BLaER1 treated with 17β-estradiol and CSF1 and Interleukin-3, amounts not matched to agents 10 nM and 100 nM (cell line): ENCODE measurements at regions not wholly inside any gene's neighbourhood (a gene's known extent, or its start where the extent isn't known, plus 50 kb on each side); places are given as distances from the start of the nearest gene placed in this dataset.

Experiments
- H3K27ac ChIP-seq, 11 experiments: shearing (Covaris generic); formaldehyde crosslinking; 2 replicates each; pipeline ENCODE4 v1.8.1; 2022
- H3K27me3 ChIP-seq, 11 experiments: shearing (Covaris generic); formaldehyde crosslinking; 2 replicates each; pipeline ENCODE4 v1.8.1; 2022
- H3K36me3 ChIP-seq, 11 experiments: shearing (Covaris generic); formaldehyde crosslinking; 2 replicates each; pipeline ENCODE4 v1.8.1; 2022
- H3K4me1 ChIP-seq, 10 experiments: shearing (Covaris generic); formaldehyde crosslinking; 2 replicates each; pipeline ENCODE4 v1.8.1; 2022
- H3K4me2 ChIP-seq, 11 experiments: shearing (Covaris generic); formaldehyde crosslinking; 2 replicates each; pipeline ENCODE4 v1.8.1; 2022
- H3K4me3 ChIP-seq, 10 experiments: shearing (Covaris generic); formaldehyde crosslinking; 2 replicates each; pipeline ENCODE4 v1.8.1; 2022
- H3K9ac ChIP-seq, 11 experiments: shearing (Covaris generic); formaldehyde crosslinking; 2 replicates each; pipeline ENCODE4 v1.8.1; 2022
- H3K9me3 ChIP-seq, 11 experiments: shearing (Covaris generic); formaldehyde crosslinking; replicated peaks in 1 of 11; 2 replicates each; pipeline ENCODE4 v1.8.1; 2022
- H4K20me1 ChIP-seq, 11 experiments: shearing (Covaris generic); formaldehyde crosslinking; 2 replicates each; pipeline ENCODE4 v1.8.1; 2022
- Cebpa-rat ChIP-seq, 11 experiments: shearing (Covaris generic); IDR thresholded peaks; 2 replicates each; pipeline ENCODE4 v1.8.1; 2022

- H3K9ac ChIP-seq = no peak overlapping the region
- no peaks in the 10 kb centered on the region for H3K36me3 ChIP-seq
- no peak overlapping the region for H3K27ac ChIP-seq
- no peak overlapping the region for H3K4me2 ChIP-seq
- H3K9me3 ChIP-seq = no peaks in the 10 kb centered on the region; a peak in 1 of 22 replicates
- H3K4me1 ChIP-seq = no peaks in the 10 kb centered on the region
- no peaks in the 10 kb centered on the region for H3K27me3 ChIP-seq
- TF ChIP-seq Cebpa-rat (IDR thresholded peaks at IDR 0.05) = no peak
- no peaks in the 10 kb centered on the region for H4K20me1 ChIP-seq
- no peak overlapping the region for H3K4me3 ChIP-seq
Observed at GRCh38 chr3:63094642-63095408, 183.3 kb upstream of the SYNPR start.

- H3K4me3 ChIP-seq = no peak overlapping the region
- no peaks in the 10 kb centered on the region for H3K36me3 ChIP-seq
- no peak overlapping the region for H3K9ac ChIP-seq
- no peaks in the 10 kb centered on the region; a peak in 1 of 22 replicates for H3K9me3 ChIP-seq
- no peaks in the 10 kb centered on the region for H3K27me3 ChIP-seq
- no peak overlapping the region for H3K27ac ChIP-seq
- H4K20me1 ChIP-seq = no peaks in the 10 kb centered on the region
- H3K4me2 ChIP-seq = no peak overlapping the region
- TF ChIP-seq Cebpa-rat (IDR thresholded peaks at IDR 0.05) = no peak
- H3K4me1 ChIP-seq = no peaks in the 10 kb centered on the region
Observed at GRCh38 chr3:63096248-63097058, 181.7 kb upstream of the SYNPR start.

GRCh38 chr3:63097396-63097795, 180.7 kb upstream of the SYNPR start:
- TF ChIP-seq Cebpa-rat (IDR thresholded peaks at IDR 0.05) = no peak
- Histone ChIP-seq H3K9ac (no peak overlapping the region), H3K4me3 (no peak overlapping the region), H4K20me1 (no peaks in the 10 kb centered on the region), H3K9me3 (no peaks in the 10 kb centered on the region; a peak in 1 of 22 replicates), H3K27me3 (no peaks in the 10 kb centered on the region), H3K4me2 (no peak overlapping the region), H3K27ac (no peak overlapping the region), H3K36me3 (no peaks in the 10 kb centered on the region), H3K4me1 (no peaks in the 10 kb centered on the region)

- Histone ChIP-seq H3K4me2 (no peak overlapping the region), H3K36me3 (no peaks in the 10 kb centered on the region), H3K9ac (no peak overlapping the region), H3K9me3 (peaks cover 0 to 8% (median 0%) of the 10 kb centered on the region in 11 experiments; a peak in 1 of 22 replicates), H4K20me1 (no peaks in the 10 kb centered on the region), H3K4me1 (no peaks in the 10 kb centered on the region), H3K27me3 (no peaks in the 10 kb centered on the region), H3K27ac (no peak overlapping the region), H3K4me3 (no peak overlapping the region)
- TF ChIP-seq Cebpa-rat (IDR thresholded peaks at IDR 0.05) = no peak
Observed at GRCh38 chr3:63116922-63117321, 161.2 kb upstream of the SYNPR start.

GRCh38 chr3:63124090-63124489, 154.0 kb upstream of the SYNPR start:
- H3K27ac ChIP-seq = no peak overlapping the region
- H3K36me3 ChIP-seq = no peaks in the 10 kb centered on the region
- no peak overlapping the region for H3K4me2 ChIP-seq
- TF ChIP-seq Cebpa-rat (IDR thresholded peaks at IDR 0.05) = no peak
- H3K4me1 ChIP-seq = no peaks in the 10 kb centered on the region
- no peaks in the 10 kb centered on the region for H3K9me3 ChIP-seq
- H3K4me3 ChIP-seq = no peak overlapping the region
- no peak overlapping the region for H3K9ac ChIP-seq
- no peaks in the 10 kb centered on the region for H3K27me3 ChIP-seq
- H4K20me1 ChIP-seq = no peaks in the 10 kb centered on the region

- H3K27me3 ChIP-seq = no peaks in the 10 kb centered on the region
- no peaks in the 10 kb centered on the region for H3K4me1 ChIP-seq
- no peak overlapping the region for H3K27ac ChIP-seq
- no peak overlapping the region for H3K4me3 ChIP-seq
- H3K36me3 ChIP-seq = no peaks in the 10 kb centered on the region
- no peak overlapping the region for H3K9ac ChIP-seq
- H3K4me2 ChIP-seq = no peak overlapping the region
- H4K20me1 ChIP-seq = no peaks in the 10 kb centered on the region
- no peaks in the 10 kb centered on the region for H3K9me3 ChIP-seq
- TF ChIP-seq Cebpa-rat (IDR thresholded peaks at IDR 0.05) = no peak
Observed at GRCh38 chr3:63126530-63126929, 151.6 kb upstream of the SYNPR start.

GRCh38 chr3:63128380-63128779, 149.7 kb upstream of the SYNPR start:
- H3K36me3 ChIP-seq = no peaks in the 10 kb centered on the region
- H3K9ac ChIP-seq = no peak overlapping the region
- H3K27me3 ChIP-seq = no peaks in the 10 kb centered on the region
- no peak overlapping the region for H3K4me2 ChIP-seq
- no peaks in the 10 kb centered on the region for H3K4me1 ChIP-seq
- no peak overlapping the region for H3K4me3 ChIP-seq
- H3K27ac ChIP-seq = no peak overlapping the region
- no peaks in the 10 kb centered on the region for H4K20me1 ChIP-seq
- no peak for TF ChIP-seq Cebpa-rat (IDR thresholded peaks at IDR 0.05)
- no peaks in the 10 kb centered on the region for H3K9me3 ChIP-seq

GRCh38 chr3:63130625-63131024, 147.5 kb upstream of the SYNPR start:
- Histone ChIP-seq H3K4me1 (no peaks in the 10 kb centered on the region), H3K27me3 (no peaks in the 10 kb centered on the region), H3K9me3 (no peaks in the 10 kb centered on the region), H3K4me3 (no peak overlapping the region), H3K4me2 (no peak overlapping the region), H3K9ac (no peak overlapping the region), H4K20me1 (no peaks in the 10 kb centered on the region), H3K36me3 (no peaks in the 10 kb centered on the region), H3K27ac (no peak overlapping the region)
- TF ChIP-seq Cebpa-rat (IDR thresholded peaks at IDR 0.05) = no peak

GRCh38 chr3:63132461-63133250, 145.5 kb upstream of the SYNPR start:
- no peak for TF ChIP-seq Cebpa-rat (IDR thresholded peaks at IDR 0.05)
- Histone ChIP-seq H3K4me1 (no peaks in the 10 kb centered on the region), H3K4me3 (no peak overlapping the region), H4K20me1 (no peaks in the 10 kb centered on the region), H3K4me2 (no peak overlapping the region), H3K9me3 (no peaks in the 10 kb centered on the region), H3K27ac (no peak overlapping the region), H3K36me3 (no peaks in the 10 kb centered on the region), H3K9ac (no peak overlapping the region), H3K27me3 (no peaks in the 10 kb centered on the region)
